Stomach (tissue), 8 donors: ENCODE measurements at regions not wholly inside any gene's neighbourhood (a gene's known extent, or its start where the extent isn't known, plus 50 kb on each side); places are given as distances from the start of the nearest gene placed in this dataset.

Experiments
- DNase-seq, 2 donors: peaks; one replicate each; pipeline versions ENCODE4 v3.0.0 to v3.0.0-alpha.2; 2013 to 2019
- H3K27ac ChIP-seq, 5 donors: fragments of 200-600 bp in 4 of 5; sonication (generic) in 4 of 5; one replicate each; pipeline ENCODE4 v1.5.1; 2013 to 2019; ENCODE audit warnings: mild to moderate bottlenecking in 1 of 5, moderate library complexity in 1 of 5
- H3K27me3 ChIP-seq, 3 donors: fragments of 200-600 bp; sonication (generic); one replicate each; pipeline ENCODE4 v1.5.1; 2017 to 2019; ENCODE audit warnings: mixed run types in 1 of 3
- H3K36me3 ChIP-seq, 4 donors: fragments of 200-600 bp; sonication (generic); 1 replicate in 3 of 4; 2 replicates in 1 of 4; pipeline ENCODE4 v1.5.1; 2016 to 2019
- H3K4me1 ChIP-seq, 4 donors: fragments of 200-600 bp; sonication (generic); one replicate each; pipeline ENCODE4 v1.5.1; 2016 to 2019
- H3K4me3 ChIP-seq, 4 donors: fragments of 200-600 bp; sonication (generic) in 3 of 4; one replicate each; pipeline ENCODE4 v1.5.1; 2016 to 2019; ENCODE audit warnings: mild to moderate bottlenecking in 1 of 4
- H3K9me3 ChIP-seq, 4 donors: fragments of 200-600 bp; sonication (generic); one replicate each; pipeline ENCODE4 v1.5.1; 2016 to 2019
- EP300 ChIP-seq: sonication (generic); formaldehyde crosslinking; IDR thresholded peaks from one replicate; pipeline ENCODE4 v1.6.1; 2017; ENCODE audit warnings: antibody characterized with exemption
- POLR2A ChIP-seq, 4 donors: fragments of 450-650 bp; IDR thresholded peaks; one replicate each; pipeline ENCODE4 v1.6.1; 2016; ENCODE audit warnings: antibody characterized with exemption in 4 of 4, control low read depth in 2 of 4, mild to moderate bottlenecking in 1 of 4, moderate library complexity in 1 of 4
- POLR2AphosphoS5 ChIP-seq, 3 donors: sonication (generic); formaldehyde crosslinking; IDR thresholded peaks; one replicate each; pipeline ENCODE4 v1.6.1; 2016; ENCODE audit warnings: antibody characterized with exemption in 3 of 3
- WGBS, 5 donors: extraction: QIAGEN DNeasy Blood & Tissue Kit in 3 of 5; methylation state at CpG; one replicate each; pipeline versions ENCODE4 v1.1.5 to v1.1.7; 2013 to 2018; 5-methylcytosine and 5-hydroxymethylcytosine counted together
- intact Hi-C: fragments of 100-400 bp; cut with DNase I; formaldehyde crosslinking; loops from one replicate; pipeline ENCODE4 v1.15.1; 2023; ENCODE audit warnings: low total_unique reads
- TF ChIP-seq, protein P1 (sequence below), 7 experiments: fragments of 450-650 bp in 4 of 7; fragments of 200-600 bp in 3 of 7; sonication (generic) in 3 of 7; IDR thresholded peaks; one replicate each; pipeline ENCODE4 v1.5.1; 2016 to 2019; ENCODE audit warnings: antibody characterized with exemption in 7 of 7, control low read depth in 2 of 7, mild to moderate bottlenecking in 1 of 7
- donor health status: healthy with polysubstance abuse.
- donor health status: Bipolar disorder and iron deficiency.
- donor health status: healthy.

- TF ChIP-seq POLR2AphosphoS5 (IDR thresholded peaks at IDR 0.05) = no peak
- no peak for TF ChIP-seq POLR2A (IDR thresholded peaks at IDR 0.05)
- TF ChIP-seq, protein P1, sequence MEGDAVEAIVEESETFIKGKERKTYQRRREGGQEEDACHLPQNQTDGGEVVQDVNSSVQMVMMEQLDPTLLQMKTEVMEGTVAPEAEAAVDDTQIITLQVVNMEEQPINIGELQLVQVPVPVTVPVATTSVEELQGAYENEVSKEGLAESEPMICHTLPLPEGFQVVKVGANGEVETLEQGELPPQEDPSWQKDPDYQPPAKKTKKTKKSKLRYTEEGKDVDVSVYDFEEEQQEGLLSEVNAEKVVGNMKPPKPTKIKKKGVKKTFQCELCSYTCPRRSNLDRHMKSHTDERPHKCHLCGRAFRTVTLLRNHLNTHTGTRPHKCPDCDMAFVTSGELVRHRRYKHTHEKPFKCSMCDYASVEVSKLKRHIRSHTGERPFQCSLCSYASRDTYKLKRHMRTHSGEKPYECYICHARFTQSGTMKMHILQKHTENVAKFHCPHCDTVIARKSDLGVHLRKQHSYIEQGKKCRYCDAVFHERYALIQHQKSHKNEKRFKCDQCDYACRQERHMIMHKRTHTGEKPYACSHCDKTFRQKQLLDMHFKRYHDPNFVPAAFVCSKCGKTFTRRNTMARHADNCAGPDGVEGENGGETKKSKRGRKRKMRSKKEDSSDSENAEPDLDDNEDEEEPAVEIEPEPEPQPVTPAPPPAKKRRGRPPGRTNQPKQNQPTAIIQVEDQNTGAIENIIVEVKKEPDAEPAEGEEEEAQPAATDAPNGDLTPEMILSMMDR (IDR thresholded peaks at IDR 0.05) = no peak
- no peak for TF ChIP-seq EP300
Observed at GRCh38 chr20:21033817-21034216, 72.3 kb downstream of the LINC00237 start.

GRCh38 chr20:21031666-21032065, 74.5 kb downstream of the LINC00237 start:
- TF ChIP-seq, protein P1 (IDR thresholded peaks at IDR 0.05) = no peak
- TF ChIP-seq EP300 = no peak
- no peak for TF ChIP-seq POLR2A (IDR thresholded peaks at IDR 0.05)
- no peak for TF ChIP-seq POLR2AphosphoS5 (IDR thresholded peaks at IDR 0.05)
- no peaks in the 10 kb centered on the region for H3K9me3 ChIP-seq
- H3K27ac ChIP-seq = no peak overlapping the region
- intact Hi-C loops = no loop called here
- no peaks in the 10 kb centered on the region for H3K4me1 ChIP-seq
- no peaks in the 10 kb centered on the region for H3K36me3 ChIP-seq
- WGBS, 5 donors = 5 to 22% (median 13%) methylated on average over 1 of the region's 1 CpG
- DNase-seq = no peak
- no peak overlapping the region for H3K4me3 ChIP-seq
- peaks cover 0 to 19% (median 0%) of the 10 kb centered on the region in 3 donors for H3K27me3 ChIP-seq

More at GRCh38 chr20:21033817-21034216, 72.3 kb downstream of the LINC00237 start:
- Histone ChIP-seq H3K4me1 (no peaks in the 10 kb centered on the region), H3K27ac (no peak overlapping the region), H3K9me3 (no peaks in the 10 kb centered on the region), H3K36me3 (no peaks in the 10 kb centered on the region), H3K27me3 (peaks cover 0 to 19% (median 0%) of the 10 kb centered on the region in 3 donors), H3K4me3 (no peak overlapping the region)
- intact Hi-C loops = no loop called here
- DNase-seq = no peak
- 50 to 67% (median 56%) methylated on average over 9 of the region's 9 CpGs for WGBS, 5 donors

DNA sequence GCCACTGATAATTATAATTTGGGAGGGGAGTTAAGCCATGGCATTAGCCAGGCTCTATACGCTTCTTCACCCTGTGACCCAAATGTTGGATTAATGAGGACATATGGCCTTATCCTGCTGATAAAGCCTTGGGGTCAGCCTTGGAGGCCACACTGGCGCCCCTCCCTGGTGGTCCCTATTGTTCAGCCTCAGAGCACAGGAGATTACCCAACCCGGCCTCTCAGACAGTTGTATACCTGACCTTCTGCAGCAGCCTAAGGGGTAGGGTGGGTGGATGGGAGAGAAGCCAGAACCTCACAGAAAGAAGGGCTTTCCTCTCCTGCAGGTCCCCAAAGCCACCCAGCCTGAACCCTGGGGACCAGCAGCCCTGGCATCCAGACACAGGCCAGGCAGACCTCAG, 76.8 kb downstream of the LINC00237 start:
- DNase-seq = no peak
- Histone ChIP-seq H3K27me3 (peaks cover 0 to 12% (median 0%) of the 10 kb centered on the region in 3 donors), H3K36me3 (no peaks in the 10 kb centered on the region), H3K27ac (no peak overlapping the region), H3K4me1 (no peaks in the 10 kb centered on the region), H3K4me3 (no peak overlapping the region), H3K9me3 (no peaks in the 10 kb centered on the region)
- TF ChIP-seq EP300 = no peak
- TF ChIP-seq POLR2AphosphoS5 (IDR thresholded peaks at IDR 0.05) = no peak
- TF ChIP-seq, protein P1 (IDR thresholded peaks at IDR 0.05) = no peak
- no peak for TF ChIP-seq POLR2A (IDR thresholded peaks at IDR 0.05)
- intact Hi-C loops = no loop called here
- WGBS, 5 donors = 48 to 65% (median 52%) methylated on average over 3 of the region's 3 CpGs

DNA sequence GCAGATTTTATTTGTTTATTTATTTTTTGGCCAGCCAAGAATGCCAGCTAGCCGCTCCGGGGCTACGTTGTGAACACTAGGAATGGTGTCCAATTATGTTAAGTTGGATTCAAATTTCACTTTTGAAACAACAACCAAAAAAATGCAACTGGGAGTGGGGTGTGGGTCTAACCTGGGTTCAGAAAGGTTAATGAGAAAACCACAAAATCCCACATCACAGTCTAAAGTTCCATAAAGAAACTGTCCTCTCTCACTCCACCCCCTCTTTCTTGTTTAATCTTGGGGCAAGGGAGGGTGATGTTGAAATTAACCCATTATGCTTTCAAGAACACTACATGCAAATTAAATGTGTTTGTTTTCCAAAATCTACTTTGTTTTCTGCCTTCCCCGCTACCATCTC, 77.2 kb downstream of the LINC00237 start:
- TF ChIP-seq POLR2A (IDR thresholded peaks at IDR 0.05) (no peak), EP300 (no peak), POLR2AphosphoS5 (IDR thresholded peaks at IDR 0.05) (no peak)
- TF ChIP-seq, protein P1 (IDR thresholded peaks at IDR 0.05) = no peak
- no peak overlapping the region for H3K4me3 ChIP-seq
- no peaks in the 10 kb centered on the region for H3K36me3 ChIP-seq
- H3K4me1 ChIP-seq = no peaks in the 10 kb centered on the region
- no peaks in the 10 kb centered on the region for H3K9me3 ChIP-seq
- intact Hi-C loops = no loop called here
- WGBS, 5 donors = 37 to 65% (median 47%) methylated on average over 4 of the region's 4 CpGs
- peaks cover 0 to 12% (median 0%) of the 10 kb centered on the region in 3 donors for H3K27me3 ChIP-seq
- no peak for DNase-seq
- no peak overlapping the region for H3K27ac ChIP-seq
